Left ventricle myocardium inferior (tissue), 1 donor: ENCODE measurements at regions not wholly inside any gene's neighbourhood (a gene's known extent, or its start where the extent isn't known, plus 50 kb on each side); places are given as distances from the start of the nearest gene placed in this dataset.

Experiments used
- DNase-seq: peaks from one replicate; pipeline ENCODE4 v3.0.0-alpha.2; 2020
- H3K27ac ChIP-seq: fragments of 200-600 bp; replicated peaks from 2 replicates; pipeline ENCODE4 v1.8.0; 2021
- H3K27me3 ChIP-seq: fragments of 200-600 bp; 2 replicates; pipeline ENCODE4 v1.8.0; 2021; ENCODE audit warnings: low read depth
- H3K36me3 ChIP-seq: fragments of 200-600 bp; 2 replicates; pipeline ENCODE4 v1.8.0; 2021
- H3K4me1 ChIP-seq: fragments of 200-600 bp; 2 replicates; pipeline ENCODE4 v1.8.0; 2021
- H3K4me3 ChIP-seq: fragments of 200-600 bp; 2 replicates; pipeline ENCODE4 v1.8.0; 2021; ENCODE audit warnings: mild to moderate bottlenecking, moderate library complexity
- H3K9me3 ChIP-seq: fragments of 200-600 bp; replicated peaks from 2 replicates; pipeline ENCODE4 v1.8.0; 2021
- CTCF ChIP-seq: fragments of 200-600 bp; IDR thresholded peaks from 2 replicates; pipeline ENCODE4 v1.8.0; 2021; ENCODE audit warnings: antibody characterized with exemption, mild to moderate bottlenecking, borderline replicate concordance
- intact Hi-C: fragments of 100-400 bp; cut with micrococcal nuclease; formaldehyde crosslinking; loops from one replicate; pipeline ENCODE4 v1.11.0; 2022
- donor health status: DM: no; HTN: yes; CAD: no; lungs with severe emphysema.

GRCh38 chr9:106288689-106289088 lies 574.3 kb upstream of the ZNF462 start:
- intact Hi-C loops: no loop called here
- H3K4me1 ChIP-seq: peaks cover 17% of the 10 kb centered on the region
- no peak for DNase-seq
- TF ChIP-seq CTCF: no peak
- no peaks in the 10 kb centered on the region for H3K36me3 ChIP-seq
- no peaks in the 10 kb centered on the region for H3K9me3 ChIP-seq
- H3K4me3 ChIP-seq: no peak overlapping the region
- no peak overlapping the region for H3K27ac ChIP-seq
- no peaks in the 10 kb centered on the region for H3K27me3 ChIP-seq

GRCh38 chr9:106291786-106292185 lies 571.2 kb upstream of the ZNF462 start:
- TF ChIP-seq CTCF: no peak
- Histone ChIP-seq H3K9me3 (no peaks in the 10 kb centered on the region), H3K36me3 (no peaks in the 10 kb centered on the region), H3K27ac (no peak overlapping the region), H3K4me1 (peaks cover 11% of the 10 kb centered on the region), H3K27me3 (no peaks in the 10 kb centered on the region), H3K4me3 (no peak overlapping the region)
- DNase-seq: no peak
- intact Hi-C loops: no loop called here

- Histone ChIP-seq H3K4me3 (no peak overlapping the region), H3K36me3 (no peaks in the 10 kb centered on the region), H3K27me3 (no peaks in the 10 kb centered on the region), H3K4me1 (no peaks in the 10 kb centered on the region), H3K9me3 (no peaks in the 10 kb centered on the region), H3K27ac (no peak overlapping the region)
- TF ChIP-seq CTCF: no peak
- DNase-seq: no peak
- intact Hi-C loops: no loop called here
These were observed 566.5 kb upstream of the ZNF462 start for GRCh38 chr9:106296426-106296825.

GRCh38 chr9:106298997-106299396 lies 564.0 kb upstream of the ZNF462 start:
- H3K9me3 ChIP-seq: no peaks in the 10 kb centered on the region
- H3K4me1 ChIP-seq: no peaks in the 10 kb centered on the region
- intact Hi-C loops: no loop called here
- no peaks in the 10 kb centered on the region for H3K27me3 ChIP-seq
- no peaks in the 10 kb centered on the region for H3K36me3 ChIP-seq
- DNase-seq: no peak
- H3K27ac ChIP-seq: no peak overlapping the region
- H3K4me3 ChIP-seq: no peak overlapping the region
- no peak for TF ChIP-seq CTCF

- no peak overlapping the region for H3K4me3 ChIP-seq
- no peaks in the 10 kb centered on the region for H3K27me3 ChIP-seq
- no peak overlapping the region for H3K27ac ChIP-seq
- no peak for DNase-seq
- no peak for TF ChIP-seq CTCF
- H3K36me3 ChIP-seq: no peaks in the 10 kb centered on the region
- peaks cover 11% of the 10 kb centered on the region for H3K4me1 ChIP-seq
- no peaks in the 10 kb centered on the region for H3K9me3 ChIP-seq
- intact Hi-C loops: no loop called here
These were observed 558.5 kb upstream of the ZNF462 start for GRCh38 chr9:106304401-106304920.
